Stimulated activated CD4-positive, alpha-beta T cell treated with anti-CD3 and anti-CD28 coated beads, Interleukin-2, amount 100 ng/mL, for 48 hours (primary cell): ENCODE measurements at regions not wholly inside any gene's neighbourhood (a gene's known extent, or its start where the extent isn't known, plus 50 kb on each side); places are given as distances from the start of the nearest gene placed in this dataset.

Experiments used
- DNase-seq, 2 donors: peaks; one replicate each; pipeline ENCODE4 v3.0.0-alpha.2; 2020

GRCh38 chr10:10644676-10645385, 372.8 kb upstream of the CELF2 start:
- no peak for DNase-seq

GRCh38 chr10:10647331-10647730, 370.3 kb upstream of the CELF2 start:
- no peak for DNase-seq

GRCh38 chr10:10657139-10657760, 360.4 kb upstream of the CELF2 start:
- DNase-seq: no peak

- DNase-seq: no peak
Measured at GRCh38 chr10:10658172-10658785, 359.4 kb upstream of the CELF2 start.

GRCh38 chr10:10660054-10660453, 357.6 kb upstream of the CELF2 start:
- DNase-seq: no peak

- no peak for DNase-seq
Measured at GRCh38 chr10:10661176-10661575, 356.5 kb upstream of the CELF2 start.

- DNase-seq: no peak
Measured at GRCh38 chr10:10662716-10663408, 354.8 kb upstream of the CELF2 start.

- no peak for DNase-seq
Measured at GRCh38 chr10:10663622-10664021, 354.1 kb upstream of the CELF2 start.

GRCh38 chr10:10665750-10666149, 351.9 kb upstream of the CELF2 start:
- no peak for DNase-seq

GRCh38 chr10:10667466-10667865, 350.2 kb upstream of the CELF2 start:
- DNase-seq: no peak

GRCh38 chr10:10676972-10677371, 340.7 kb upstream of the CELF2 start:
- no peak for DNase-seq

- peak; percentile 14 to 16 for DNase-seq
Measured at GRCh38 chr10:10677479-10677878, 340.2 kb upstream of the CELF2 start.

GRCh38 chr10:10680496-10680895, 337.2 kb upstream of the CELF2 start:
- no peak for DNase-seq

- no peak for DNase-seq
Measured at GRCh38 chr10:10684972-10685371, 332.7 kb upstream of the CELF2 start.

- DNase-seq: no peak
Measured at GRCh38 chr10:10685566-10685965, 332.1 kb upstream of the CELF2 start.

GRCh38 chr10:10687751-10688150, 329.9 kb upstream of the CELF2 start:
- DNase-seq: no peak

GRCh38 chr10:10699427-10699826, 318.2 kb upstream of the CELF2 start:
- no peak for DNase-seq

- DNase-seq: no peak
Measured at GRCh38 chr10:10701084-10701611, 316.5 kb upstream of the CELF2 start.

GRCh38 chr10:10702211-10702610, 315.5 kb upstream of the CELF2 start:
- DNase-seq: no peak

- no peak for DNase-seq
Measured at GRCh38 chr10:10703382-10703781, 314.3 kb upstream of the CELF2 start.

- DNase-seq: no peak
Measured at GRCh38 chr10:10712155-10712704, 305.4 kb upstream of the CELF2 start.

GRCh38 chr10:10714327-10714726, 303.3 kb upstream of the CELF2 start:
- DNase-seq: no peak

GRCh38 chr10:10716972-10717371, 300.7 kb upstream of the CELF2 start:
- DNase-seq: no peak
